A549 (cell line): ENCODE measurements at regions not wholly inside any gene's neighbourhood (a gene's known extent, or its start where the extent isn't known, plus 50 kb on each side); places are given as distances from the start of the nearest gene placed in this dataset.

Experiments
- ATAC-seq, 2 experiments: fragments of 200-7000 bp in 1 of 2; fragments of >200 bp in 1 of 2; cut with Nextera tagmentation in 1 of 2; cut with Tn5 transposase in 1 of 2; 3 replicates each; pipeline versions ENCODE4 v1.8.0 to v1.9.1; 2018 to 2020; ENCODE audit warnings: mild to moderate bottlenecking in 1 of 2, moderate library complexity in 1 of 2
- CTCF ChIA-PET: fragments of 300-600 bp; sonication (Branson Sonifier 250); formaldehyde crosslinking; extraction: SDS; loops from one replicate; lab custom pipeline; 2021; ENCODE audit warnings: antibody characterized with exemption, inconsistent platforms; lab: Yijun Ruan, JAX
- POLR2A ChIA-PET: fragments of 350-600 bp; formaldehyde crosslinking; extraction: SDS; loops from one replicate; lab custom pipeline; 2021; ENCODE audit warnings: antibody characterized with exemption, inconsistent platforms; lab: Yijun Ruan, JAX
- DNase-seq, 2 experiments: peaks; one replicate each; pipeline versions ENCODE4 v3.0.0 to v3.0.0-alpha.2; 2011 to 2016; ENCODE audit warnings: low read depth in 1 of 2, low spot score in 1 of 2
- FAIRE-seq: peaks from 2 replicates; lab custom pipeline; 2011; peaks lifted over from hg19 to GRCh38; lab: Jason Lieb, UNC
- H3K27ac ChIP-seq, 2 experiments: fragments of >200 bp; sonication (Bioruptor Twin); formaldehyde crosslinking; 3 replicates each; pipeline ENCODE4 v1.5.1; 2016 to 2017
- H3K4me1 ChIP-seq: fragments of >200 bp; sonication (Bioruptor Twin); formaldehyde crosslinking; 3 replicates; pipeline ENCODE4 v1.6.1; 2016
- H3K4me2 ChIP-seq: fragments of >200 bp; sonication (Bioruptor Twin); formaldehyde crosslinking; 3 replicates; pipeline ENCODE4 v1.6.1; 2016
- H3K4me3 ChIP-seq: fragments of >200 bp; sonication (Bioruptor Twin); formaldehyde crosslinking; 3 replicates; pipeline ENCODE4 v1.5.1; 2016
- H3K9me3 ChIP-seq: fragments of >200 bp; sonication (Bioruptor Twin); formaldehyde crosslinking; 3 replicates; pipeline ENCODE4 v1.6.1; 2016
- CBX8 ChIP-seq: fragments of 200-600 bp; sonication (generic); IDR thresholded peaks from 2 replicates; pipeline ENCODE4 v1.6.1; 2016
- CHD4 ChIP-seq: fragments of 200-600 bp; sonication (generic); IDR thresholded peaks from 2 replicates; pipeline ENCODE4 v1.6.1; 2016; ENCODE audit warnings: antibody characterized with exemption, mild to moderate bottlenecking, borderline replicate concordance
- EHF ChIP-seq: fragments of 250-450 bp; sonication (Bioruptor Pico); IDR thresholded peaks from 2 replicates; pipeline ENCODE4 v1.5.0; 2020; ENCODE audit warnings: mild to moderate bottlenecking
- ELK1 ChIP-seq: fragments of 150-350 bp; IDR thresholded peaks from 2 replicates; pipeline ENCODE4 v1.6.1; 2014; ENCODE audit warnings: low read depth, mild to moderate bottlenecking, low read length
- EP300 ChIP-seq, 2 experiments: fragments of >200 bp; sonication (Bioruptor Twin); formaldehyde crosslinking; IDR thresholded peaks; 2 replicates in 1 of 2; 3 replicates in 1 of 2; pipeline ENCODE4 v1.6.1; 2016 to 2017
- ESRRA ChIP-seq: fragments of 150-350 bp; IDR thresholded peaks from 2 replicates; pipeline ENCODE4 v1.6.1; 2014; ENCODE audit warnings: mild to moderate bottlenecking, low read length, borderline replicate concordance
- GATA3 ChIP-seq: IDR thresholded peaks from 2 replicates; pipeline ENCODE4 v1.6.1; 2012; ENCODE audit warnings: borderline replicate concordance
- JUNB ChIP-seq: fragments of >200 bp; sonication (Bioruptor Twin); formaldehyde crosslinking; IDR thresholded peaks from 2 replicates; pipeline ENCODE4 v1.6.1; 2016
- KDM1A ChIP-seq: fragments of 200-600 bp; sonication (generic); IDR thresholded peaks from 2 replicates; pipeline ENCODE4 v1.6.1; 2016; ENCODE audit warnings: low read depth, mild to moderate bottlenecking
- MYC ChIP-seq: IDR thresholded peaks from 2 replicates; pipeline ENCODE4 v1.6.1; 2012; ENCODE audit warnings: mild to moderate bottlenecking, inconsistent platforms, low read length, improper control_type of control experiment, borderline replicate concordance
- NFE2L2 ChIP-seq: fragments of 150-350 bp; conservative IDR thresholded peaks from 2 replicates; pipeline ENCODE4 v1.6.1; 2014; ENCODE audit warnings: low read length
- RAD21 ChIP-seq, 2 experiments: fragments of >200 bp in 1 of 2; sonication (Bioruptor Twin) in 1 of 2; formaldehyde crosslinking in 1 of 2; IDR thresholded peaks in 1 of 2; conservative IDR thresholded peaks in 1 of 2; 2 replicates in 1 of 2; 3 replicates in 1 of 2; pipeline ENCODE4 v1.6.1; 2012 to 2018; ENCODE audit warnings: inconsistent platforms in 1 of 2
- REST ChIP-seq: fragments of 200-600 bp; sonication (generic); IDR thresholded peaks from 2 replicates; pipeline ENCODE4 v1.6.1; 2016; ENCODE audit warnings: antibody characterized with exemption, mild to moderate bottlenecking, moderate library complexity
- TFCP2L1 ChIP-seq: fragments of 250-450 bp; sonication (Bioruptor Pico); IDR thresholded peaks from 2 replicates; pipeline ENCODE4 v1.5.0; 2021; ENCODE audit warnings: mild to moderate bottlenecking
- ZNF302 ChIP-seq: fragments of 250-450 bp; sonication (Bioruptor Pico); IDR thresholded peaks from 2 replicates; pipeline ENCODE4 v1.9.0; 2021; ENCODE audit warnings: inconsistent platforms, mild to moderate bottlenecking, moderate library complexity
- ZSCAN20 ChIP-seq: fragments of 250-450 bp; sonication (Bioruptor Pico); IDR thresholded peaks from 2 replicates; pipeline ENCODE4 v1.8.0; 2022; ENCODE audit warnings: mild to moderate bottlenecking, moderate library complexity
- WGBS: methylation state at CpG from one replicate; pipeline ENCODE4 v1.1.6; 2017; ENCODE audit errors: missing lambda C conversion rate; 5-methylcytosine and 5-hydroxymethylcytosine counted together

- Histone ChIP-seq H3K4me3 (no peak overlapping the region), H3K4me1 (no peaks in the 10 kb centered on the region), H3K4me2 (no peak overlapping the region), H3K27ac (0 out of 6 replicates have a peak overlapping the region, but pooled peaks of 1 of the 2 experiments have one; percentile 21), H3K9me3 (no peaks in the 10 kb centered on the region)
- ATAC-seq = peak; percentile 14 to 32; a peak in 3 of 6 replicates
- FAIRE-seq = no peak
- no peak for TF ChIP-seq ZSCAN20 (CRISPR knock-in tag)
- no peak for TF ChIP-seq CBX8
- TF ChIP-seq ESRRA = no peak
- no peak for TF ChIP-seq GATA3
- peak; percentile 10 to 20 for DNase-seq
- POLR2A ChIA-PET = no interaction called here
- CTCF ChIA-PET = interaction anchor here (0.9 kb wide), 1 partner anchor 18 kb away, joined by 3 read pairs; no protein-coding TSS in a partner anchor
- WGBS = 84% methylated on average over 4 of the region's 6 CpGs
Measured at GRCh38 chr10:71068861-71069271, 143.5 kb upstream of the UNC5B start.

GRCh38 chr10:71069909-71070666 is 142.3 kb upstream of the UNC5B start:
- DNase-seq (no peak), ATAC-seq (no peak), FAIRE-seq (no peak)
- no peak overlapping the region for H3K4me3 ChIP-seq
- ChIA-PET POLR2A (no interaction called here), CTCF (interaction anchor here (0.6 to 1.6 kb wide), 4 partner anchors 9 to 145 kb away, joined by 3 to 5 read pairs (median 3); no protein-coding TSS in a partner anchor)
- no peak overlapping the region for H3K4me2 ChIP-seq
- H3K27ac ChIP-seq = no peak overlapping the region
- H3K4me1 ChIP-seq = no peaks in the 10 kb centered on the region
- no peaks in the 10 kb centered on the region for H3K9me3 ChIP-seq
- TF ChIP-seq TFCP2L1 (CRISPR knock-in tag) (no peak), REST (no peak), RAD21 (conservative IDR thresholded peaks at IDR 0.05 in 1 of 2, IDR thresholded peaks at IDR 0.05 in 1 of 2) (no peak), EHF (CRISPR knock-in tag) (no peak), NFE2L2 (no peak), JUNB (no peak), ELK1 (no peak), EP300 (IDR thresholded peaks at IDR 0.05) (no peak), KDM1A (no peak), CHD4 (no peak)
- 72% methylated on average over 18 of the region's 24 CpGs for WGBS

- CTCF ChIA-PET = interaction anchor here (0.6 to 1.6 kb wide), 4 partner anchors 10 to 167 kb away, joined by 3 to 5 read pairs (median 3); no protein-coding TSS in a partner anchor
- no peak overlapping the region for H3K4me3 ChIP-seq
- no peaks in the 10 kb centered on the region for H3K9me3 ChIP-seq
- H3K4me1 ChIP-seq = no peaks in the 10 kb centered on the region
- FAIRE-seq (no peak), ATAC-seq (no peak), DNase-seq (no peak)
- POLR2A ChIA-PET = no interaction called here
- H3K4me2 ChIP-seq = no peak overlapping the region
- no peak overlapping the region for H3K27ac ChIP-seq
- no peak for TF ChIP-seq MYC
- no peak for TF ChIP-seq ZNF302
- 13% methylated on average over 2 of the region's 2 CpGs for WGBS
Measured at GRCh38 chr10:71070741-71071140, 141.6 kb upstream of the UNC5B start.
